ENCODE measurements at regions not wholly inside any gene's neighbourhood (a gene's known extent, or its start where the extent isn't known, plus 50 kb on each side); places are given as distances from the start of the nearest gene placed in this dataset.

GRCh38 chr14:53849549-53849948 lies 107.1 kb downstream of the BMP4 start:
- H4K20me1 ChIP-seq (replicated peaks; ENCODE audit: insufficient read depth), result no peaks in the 10 kb centered on the region
- H3K36me3 ChIP-seq (ENCODE audit: insufficient read depth), result no peaks in the 10 kb centered on the region
- no peaks in the 10 kb centered on the region for H3K79me2 ChIP-seq (replicated peaks; ENCODE audit: insufficient read depth)
- H3K9me2 ChIP-seq (ENCODE audit: insufficient read depth), result 0 out of 2 replicates have a peak, but pooled peaks cover 2% of the 10 kb centered on the region
- Mint-ChIP-seq H3K9me3 (no peaks in the 10 kb centered on the region), H3K27ac (no peak overlapping the region), H3K36me3 (ENCODE audit: low read depth) (no peaks in the 10 kb centered on the region), H3K4me1 (peaks cover 13% of the 10 kb centered on the region), H3K4me3 (no peak overlapping the region), H3K27me3 (ENCODE audit: insufficient read depth, low read depth, poor library complexity) (no peaks in the 10 kb centered on the region)
- DNase-seq (ENCODE audit: low spot score) (no peak), ATAC-seq (no peak)
- no peak overlapping the region for H3K27ac ChIP-seq (ENCODE audit: low read depth)
- H3K27me3 ChIP-seq (ENCODE audit: insufficient read depth), result no peaks in the 10 kb centered on the region
- H2AFZ ChIP-seq, result peak overlapping the region; percentile 6; the same call in 1 of the 2 replicates
- H3K4me2 ChIP-seq, result no peak overlapping the region
- H3K4me3 ChIP-seq, result no peak overlapping the region
- TF ChIP-seq STAT1 (IDR thresholded peaks at IDR 0.05; ENCODE audit: unreplicated experiment) (no peak), CREB1 (CRISPR knock-in tag; IDR thresholded peaks at IDR 0.05; ENCODE audit: low read depth) (no peak), ZNF462 (CRISPR knock-in tag; IDR thresholded peaks at IDR 0.05) (no peak), EZH2 (IDR thresholded peaks at IDR 0.05; ENCODE audit: low read depth, unreplicated experiment) (no peak), REST (IDR thresholded peaks at IDR 0.05; ENCODE audit: unreplicated experiment) (no peak), ZNF114 (CRISPR knock-in tag; IDR thresholded peaks at IDR 0.05) (no peak), JUNB (IDR thresholded peaks at IDR 0.05; ENCODE audit: unreplicated experiment) (no peak)
- H3F3A ChIP-seq (replicated peaks; ENCODE audit: low read depth), result no peaks in the 10 kb centered on the region
- H3K4me1 ChIP-seq (ENCODE audit: insufficient read depth), result peaks cover 14% of the 10 kb centered on the region; the same call in 1 of the 2 replicates

Measured in GM23338 (cell line).